CD4-positive, alpha-beta T cell treated with Interleukin-21 for 1 hour (primary cell): ENCODE measurements at regions not wholly inside any gene's neighbourhood (a gene's known extent, or its start where the extent isn't known, plus 50 kb on each side); places are given as distances from the start of the nearest gene placed in this dataset.

Source experiments
- DNase-seq: peaks from one replicate; pipeline ENCODE4 v3.0.0-alpha.2; 2020

- DNase-seq: no peak
Measured at GRCh38 chr20:4511776-4512175, 174.5 kb upstream of the PRNP start.

GRCh38 chr20:4509825-4510522, 176.3 kb upstream of the PRNP start:
- DNase-seq: no peak

- no peak for DNase-seq
Measured at GRCh38 chr20:4508773-4509172, 177.5 kb upstream of the PRNP start.

GRCh38 chr20:4507288-4507719, 179.0 kb upstream of the PRNP start:
- no peak for DNase-seq

GRCh38 chr20:4504814-4505213, 181.4 kb upstream of the PRNP start:
- DNase-seq: no peak

- DNase-seq: no peak
Measured at GRCh38 chr20:4502756-4503155, 183.5 kb upstream of the PRNP start.

- no peak for DNase-seq
Measured at GRCh38 chr20:4493386-4493785, 192.9 kb upstream of the PRNP start.

GRCh38 chr20:4491643-4492042, 194.6 kb upstream of the PRNP start:
- no peak for DNase-seq

- DNase-seq: no peak
Measured at GRCh38 chr20:4490606-4491280, 195.5 kb upstream of the PRNP start.

GRCh38 chr20:4490045-4490444, 196.2 kb upstream of the PRNP start:
- DNase-seq: no peak

- DNase-seq: no peak
Measured at GRCh38 chr20:4488407-4489339, 197.6 kb upstream of the PRNP start.

- no peak for DNase-seq
Measured at GRCh38 chr20:4484379-4484997, 201.8 kb upstream of the PRNP start.

GRCh38 chr20:4483961-4484360, 202.3 kb upstream of the PRNP start:
- no peak for DNase-seq

- DNase-seq: no peak
Measured at GRCh38 chr20:4483486-4483885, 202.8 kb upstream of the PRNP start.

- DNase-seq: no peak
Measured at GRCh38 chr20:4480104-4480503, 206.2 kb upstream of the PRNP start.

- DNase-seq: no peak
Measured at GRCh38 chr20:4476903-4477500, 209.3 kb upstream of the PRNP start.

- DNase-seq: no peak
Measured at GRCh38 chr20:4472906-4473305, 213.3 kb upstream of the PRNP start.

- DNase-seq: no peak
Measured at GRCh38 chr20:4471221-4471620, 215.0 kb upstream of the PRNP start.

GRCh38 chr20:4470375-4470774, 215.9 kb upstream of the PRNP start:
- DNase-seq: no peak

GRCh38 chr20:4469910-4470309, 216.3 kb upstream of the PRNP start:
- no peak for DNase-seq

GRCh38 chr20:4468114-4468513, 218.1 kb upstream of the PRNP start:
- DNase-seq: no peak

- DNase-seq: no peak
Measured at GRCh38 chr20:4465855-4466545, 216.9 kb upstream of the ADRA1D start.
